Ovary (tissue), 7 donors: ENCODE measurements at regions not wholly inside any gene's neighbourhood (a gene's known extent, or its start where the extent isn't known, plus 50 kb on each side); places are given as distances from the start of the nearest gene placed in this dataset.

Source experiments
- DNase-seq, 5 donors: peaks; one replicate each; pipeline ENCODE4 v3.0.0-alpha.2; 2019 to 2020
- H3K27ac ChIP-seq, 2 donors: fragments of 200-600 bp; one replicate each; pipeline versions ENCODE4 v1.5.1 to v1.8.0; 2019 to 2022
- H3K27me3 ChIP-seq: fragments of 200-600 bp; one replicate; pipeline ENCODE4 v1.8.0; 2022
- H3K36me3 ChIP-seq: fragments of 200-600 bp; sonication (generic); one replicate; pipeline ENCODE4 v1.5.1; 2019
- H3K4me1 ChIP-seq: one replicate; pipeline ENCODE4 v1.8.1; 2013; ENCODE audit warnings: mild to moderate bottlenecking, moderate library complexity; ENCODE audit not compliant: insufficient read depth
- H3K4me3 ChIP-seq: fragments of 200-600 bp; sonication (generic); one replicate; pipeline ENCODE4 v1.5.1; 2017
- H3K9me3 ChIP-seq, 2 donors: fragments of 200-600 bp in 1 of 2; sonication (generic) in 1 of 2; one replicate each; pipeline versions ENCODE4 v1.5.1 to v1.8.1; 2013 to 2019; ENCODE audit warnings: mild to moderate bottlenecking in 1 of 2, moderate library complexity in 1 of 2
- EP300 ChIP-seq: sonication (generic); formaldehyde crosslinking; IDR thresholded peaks from one replicate; pipeline ENCODE4 v1.6.1; 2017; ENCODE audit warnings: antibody characterized with exemption
- POLR2A ChIP-seq: fragments of 450-650 bp; IDR thresholded peaks from one replicate; pipeline ENCODE4 v1.6.1; 2017; ENCODE audit warnings: antibody characterized with exemption, mild to moderate bottlenecking, moderate library complexity
- WGBS, 3 donors: extraction: QIAGEN DNeasy Blood & Tissue Kit in 1 of 3; methylation state at CpG; one replicate each; pipeline versions ENCODE4 v1.1.5 to v1.1.7; 2013 to 2017; 5-methylcytosine and 5-hydroxymethylcytosine counted together
- intact Hi-C, 4 donors: fragments of 100-400 bp; cut with DNase I; formaldehyde crosslinking; loops; one replicate each; pipeline versions ENCODE4 v1.11.0 to v1.15.1; 2022 to 2023
- TF ChIP-seq, protein P1 (sequence below), 3 donors: fragments of 450-650 bp in 2 of 3; fragments of 200-600 bp in 1 of 3; IDR thresholded peaks; one replicate each; pipeline versions ENCODE4 v1.5.1 to v1.8.0; 2016 to 2022; ENCODE audit warnings: antibody characterized with exemption in 3 of 3, mild to moderate bottlenecking in 1 of 3
- donor health status: DM: no; HTN: no; CAD: no; lungs with moderate emphysema.
- donor health status: DM: no; HTN: no; CAD: no.
- donor health status: Bipolar disorder and iron deficiency.
- donor health status: DM: no; HTN: no; CAD: no.
- donor health status: DM: yes; HTN: yes; CAD: no.

- intact Hi-C loops: no loop called here
Measured at GRCh38 chr4:38605181-38605752, 58.7 kb upstream of the KLF3 start.

DNA sequence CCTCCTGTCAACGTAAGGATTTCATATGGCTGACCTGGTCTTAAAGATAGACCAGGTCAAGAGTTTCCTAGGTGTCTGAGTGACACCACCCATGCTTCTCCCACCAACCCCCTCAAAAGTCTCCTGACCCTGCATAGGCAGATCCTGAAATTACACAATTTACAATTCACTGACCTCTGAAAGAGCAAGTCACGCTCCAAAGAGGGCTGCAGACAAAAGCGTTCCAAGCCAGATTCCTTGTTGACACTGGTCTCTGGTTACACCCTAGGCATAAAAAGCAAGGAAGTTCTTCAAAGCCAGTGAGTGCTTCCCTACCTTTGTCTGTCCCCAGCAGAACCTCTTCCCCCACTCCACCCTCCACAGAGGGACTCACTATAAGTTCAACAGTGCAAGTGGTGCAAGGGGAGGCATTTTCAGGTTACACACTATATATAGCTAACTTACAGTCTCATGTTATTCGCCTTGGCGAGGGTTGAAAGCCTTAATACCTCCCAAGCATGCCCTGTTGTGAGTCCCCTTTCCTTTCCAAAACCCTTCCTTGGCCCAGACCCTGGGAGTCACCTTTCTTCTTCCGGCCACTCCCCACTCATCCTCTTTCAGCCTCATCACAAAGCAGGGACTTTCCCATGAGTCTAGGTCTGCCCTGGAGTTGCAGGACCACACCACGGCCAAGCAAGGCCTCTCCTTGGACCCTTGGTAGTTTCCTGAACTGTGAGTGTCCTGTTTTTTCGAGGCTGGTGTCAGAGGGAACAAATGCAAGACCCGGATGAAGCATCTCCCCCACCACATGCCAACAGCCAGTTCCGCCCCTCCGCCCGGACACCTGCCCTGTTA, 58.0 kb upstream of the KLF3 start:
- DNase-seq: no peak
- Histone ChIP-seq H3K4me1 (peaks cover 2% of the 10 kb centered on the region), H3K36me3 (no peaks in the 10 kb centered on the region), H3K27me3 (no peaks in the 10 kb centered on the region), H3K4me3 (no peak overlapping the region), H3K27ac (no peak overlapping the region), H3K9me3 (no peaks in the 10 kb centered on the region)
- intact Hi-C loops: no loop called here
- TF ChIP-seq, protein P1, sequence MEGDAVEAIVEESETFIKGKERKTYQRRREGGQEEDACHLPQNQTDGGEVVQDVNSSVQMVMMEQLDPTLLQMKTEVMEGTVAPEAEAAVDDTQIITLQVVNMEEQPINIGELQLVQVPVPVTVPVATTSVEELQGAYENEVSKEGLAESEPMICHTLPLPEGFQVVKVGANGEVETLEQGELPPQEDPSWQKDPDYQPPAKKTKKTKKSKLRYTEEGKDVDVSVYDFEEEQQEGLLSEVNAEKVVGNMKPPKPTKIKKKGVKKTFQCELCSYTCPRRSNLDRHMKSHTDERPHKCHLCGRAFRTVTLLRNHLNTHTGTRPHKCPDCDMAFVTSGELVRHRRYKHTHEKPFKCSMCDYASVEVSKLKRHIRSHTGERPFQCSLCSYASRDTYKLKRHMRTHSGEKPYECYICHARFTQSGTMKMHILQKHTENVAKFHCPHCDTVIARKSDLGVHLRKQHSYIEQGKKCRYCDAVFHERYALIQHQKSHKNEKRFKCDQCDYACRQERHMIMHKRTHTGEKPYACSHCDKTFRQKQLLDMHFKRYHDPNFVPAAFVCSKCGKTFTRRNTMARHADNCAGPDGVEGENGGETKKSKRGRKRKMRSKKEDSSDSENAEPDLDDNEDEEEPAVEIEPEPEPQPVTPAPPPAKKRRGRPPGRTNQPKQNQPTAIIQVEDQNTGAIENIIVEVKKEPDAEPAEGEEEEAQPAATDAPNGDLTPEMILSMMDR (IDR thresholded peaks at IDR 0.05): no peak
- TF ChIP-seq EP300 (no peak), POLR2A (no peak)
- WGBS, 3 donors: 85 to 88% (median 86%) methylated on average over 12 of the region's 12 CpGs

More at GRCh38 chr4:38605181-38605752, 58.7 kb upstream of the KLF3 start:
- H3K36me3 ChIP-seq: no peaks in the 10 kb centered on the region
- no peak for DNase-seq
- no peaks in the 10 kb centered on the region for H3K27me3 ChIP-seq
- no peaks in the 10 kb centered on the region for H3K9me3 ChIP-seq
- no peak overlapping the region for H3K4me3 ChIP-seq
- no peak overlapping the region for H3K27ac ChIP-seq
- WGBS, 3 donors: 54 to 59% (median 57%) methylated on average over 6 of the region's 6 CpGs
- no peak for TF ChIP-seq POLR2A
- TF ChIP-seq, protein P1 (IDR thresholded peaks at IDR 0.05): no peak
- TF ChIP-seq EP300: no peak
- peaks cover 1% of the 10 kb centered on the region for H3K4me1 ChIP-seq

DNA sequence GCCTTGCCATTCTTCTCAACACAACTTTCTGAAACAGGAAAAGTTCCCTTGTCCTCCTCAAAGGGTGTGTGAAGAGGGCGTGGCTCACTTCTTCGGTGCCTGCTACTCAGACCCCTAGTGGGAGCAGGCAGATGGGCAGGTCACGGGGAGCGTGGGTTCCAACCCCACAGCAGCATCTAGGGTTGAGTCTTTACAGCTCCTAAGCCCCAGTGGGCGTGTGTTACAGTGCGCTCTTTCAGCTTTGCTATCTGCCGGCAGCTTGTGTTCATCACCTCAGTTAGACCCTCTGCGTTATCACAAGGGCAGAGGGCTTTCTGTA, 57.5 kb upstream of the KLF3 start:
- H3K4me3 ChIP-seq: no peak overlapping the region
- H3K4me1 ChIP-seq: peaks cover 2% of the 10 kb centered on the region
- intact Hi-C loops: no loop called here
- no peak for DNase-seq
- no peaks in the 10 kb centered on the region for H3K9me3 ChIP-seq
- no peaks in the 10 kb centered on the region for H3K27me3 ChIP-seq
- no peak overlapping the region for H3K27ac ChIP-seq
- WGBS, 3 donors: 90 to 97% (median 96%) methylated on average over 8 of the region's 8 CpGs
- no peak for TF ChIP-seq EP300
- H3K36me3 ChIP-seq: no peaks in the 10 kb centered on the region

DNA sequence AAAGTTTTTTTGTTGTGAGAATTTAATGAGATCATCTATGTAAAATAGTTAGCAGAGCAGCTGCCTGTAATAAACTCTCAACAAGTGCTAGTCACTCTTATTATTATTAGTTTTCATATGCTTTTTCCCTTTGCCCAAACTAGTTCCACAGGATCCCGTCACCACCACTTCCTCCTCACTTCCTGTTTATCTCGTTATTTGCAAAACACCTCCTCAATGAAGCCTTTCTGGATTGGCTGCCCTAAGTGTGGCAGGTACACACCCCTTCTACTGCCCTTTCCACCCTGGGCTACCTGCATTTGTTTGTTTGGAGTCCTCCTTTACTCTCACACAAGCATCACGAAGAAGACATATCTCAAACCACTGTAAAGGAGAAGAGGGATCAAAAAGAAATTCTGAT, 54.4 kb upstream of the KLF3 start:
- Histone ChIP-seq H3K27ac (no peak overlapping the region), H3K4me1 (peaks cover 2% of the 10 kb centered on the region), H3K9me3 (no peaks in the 10 kb centered on the region), H3K4me3 (no peak overlapping the region), H3K27me3 (no peaks in the 10 kb centered on the region), H3K36me3 (no peaks in the 10 kb centered on the region)
- DNase-seq: no peak
- TF ChIP-seq EP300 (no peak), POLR2A (no peak)
- TF ChIP-seq, protein P1 (IDR thresholded peaks at IDR 0.05): no peak
- intact Hi-C loops: no loop called here
- 83 to 90% (median 86%) methylated on average over 3 of the region's 3 CpGs for WGBS, 3 donors

- intact Hi-C loops: no loop called here
- Histone ChIP-seq H3K4me1 (peaks cover 2% of the 10 kb centered on the region), H3K9me3 (no peaks in the 10 kb centered on the region), H3K27ac (peak overlapping the region in 1 of 2 donors; percentile 41), H3K36me3 (no peaks in the 10 kb centered on the region), H3K27me3 (no peaks in the 10 kb centered on the region), H3K4me3 (no peak overlapping the region)
- 42 to 60% (median 44%) methylated on average over 5 of the region's 5 CpGs for WGBS, 3 donors
- no peak for DNase-seq
- no peak for TF ChIP-seq EP300
- TF ChIP-seq, protein P1 (IDR thresholded peaks at IDR 0.05): no peak
- no peak for TF ChIP-seq POLR2A
Measured at GRCh38 chr4:38610521-38610920, 53.5 kb upstream of the KLF3 start.
